KMS-11 (cell line): ENCODE measurements at regions not wholly inside any gene's neighbourhood (a gene's known extent, or its start where the extent isn't known, plus 50 kb on each side); places are given as distances from the start of the nearest gene placed in this dataset.

Experiments
- H2AFZ ChIP-seq: fragments of 200-600 bp; sonication (generic); 2 replicates; pipeline ENCODE4 v1.6.1; 2016; ENCODE audit warnings: antibody characterized with exemption, mixed run types, low read depth
- H3K27ac ChIP-seq: fragments of 200-600 bp; sonication (generic); 2 replicates; pipeline ENCODE4 v1.6.1; 2016; ENCODE audit warnings: mild to moderate bottlenecking, mixed run types
- H3K27me3 ChIP-seq: fragments of 200-600 bp; sonication (generic); 2 replicates; pipeline ENCODE4 v1.6.1; 2017; ENCODE audit warnings: mild to moderate bottlenecking, low read depth, mixed run types, moderate library complexity; ENCODE audit not compliant: insufficient read depth
- H3K36me3 ChIP-seq: fragments of 200-600 bp; sonication (generic); 2 replicates; pipeline ENCODE4 v1.6.1; 2017; ENCODE audit warnings: mild to moderate bottlenecking, mixed run types; ENCODE audit not compliant: insufficient read depth
- H3K4me1 ChIP-seq: fragments of 200-600 bp; sonication (generic); 2 replicates; pipeline ENCODE4 v1.6.1; 2016; ENCODE audit warnings: mild to moderate bottlenecking, low read depth, mixed run types; ENCODE audit not compliant: poor library complexity, severe bottlenecking
- H3K4me2 ChIP-seq: fragments of 200-600 bp; sonication (generic); 2 replicates; pipeline ENCODE4 v1.7.0; 2016; ENCODE audit warnings: mild to moderate bottlenecking, mixed run types
- H3K4me3 ChIP-seq: fragments of 200-600 bp; sonication (generic); IDR thresholded peaks from 2 replicates; pipeline ENCODE4 v1.6.1; 2017; ENCODE audit warnings: low read depth, low read length, mixed read lengths; ENCODE audit not compliant: insufficient read depth
- H3K79me2 ChIP-seq: fragments of 200-600 bp; sonication (generic); 2 replicates; pipeline ENCODE4 v1.6.1; 2016; ENCODE audit warnings: low read depth, mixed run types; ENCODE audit not compliant: insufficient read depth
- H3K9ac ChIP-seq: fragments of 200-600 bp; sonication (generic); 2 replicates; pipeline ENCODE4 v1.6.1; 2016; ENCODE audit warnings: mild to moderate bottlenecking, mixed run types
- H4K20me1 ChIP-seq: fragments of 200-600 bp; sonication (generic); 2 replicates; pipeline ENCODE4 v1.6.1; 2016; ENCODE audit warnings: mild to moderate bottlenecking, mixed run types; ENCODE audit not compliant: insufficient read depth
- CTCF ChIP-seq: fragments of 200-600 bp; sonication (generic); conservative IDR thresholded peaks from 2 replicates; pipeline ENCODE4 v1.6.1; 2017; ENCODE audit warnings: low read depth, mild to moderate bottlenecking, antibody characterized with exemption, low read length, moderate library complexity, mixed read lengths

GRCh38 chr6:101222007-101222406, 171.5 kb upstream of the GRIK2 start:
- Histone ChIP-seq H3K79me2 (no peaks in the 10 kb centered on the region), H3K4me2 (no peak overlapping the region), H2AFZ (no peak overlapping the region), H3K27me3 (no peaks in the 10 kb centered on the region), H3K9ac (no peak overlapping the region), H3K27ac (no peak overlapping the region), H3K4me1 (no peaks in the 10 kb centered on the region), H3K36me3 (no peaks in the 10 kb centered on the region), H3K4me3 (no peak overlapping the region), H4K20me1 (no peaks in the 10 kb centered on the region)
- TF ChIP-seq CTCF = no peak

GRCh38 chr6:101224751-101225150, 168.8 kb upstream of the GRIK2 start:
- Histone ChIP-seq H3K4me3 (no peak overlapping the region), H3K4me1 (no peaks in the 10 kb centered on the region), H3K9ac (no peak overlapping the region), H3K79me2 (no peaks in the 10 kb centered on the region), H4K20me1 (no peaks in the 10 kb centered on the region), H3K27ac (no peak overlapping the region), H3K27me3 (no peaks in the 10 kb centered on the region), H3K4me2 (no peak overlapping the region), H2AFZ (no peak overlapping the region), H3K36me3 (no peaks in the 10 kb centered on the region)
- TF ChIP-seq CTCF = no peak

- H3K4me3 ChIP-seq = no peak overlapping the region
- no peaks in the 10 kb centered on the region for H3K4me1 ChIP-seq
- no peak overlapping the region for H3K4me2 ChIP-seq
- no peaks in the 10 kb centered on the region for H3K36me3 ChIP-seq
- no peak overlapping the region for H3K9ac ChIP-seq
- no peak for TF ChIP-seq CTCF
- H4K20me1 ChIP-seq = no peaks in the 10 kb centered on the region
- H2AFZ ChIP-seq = no peak overlapping the region
- no peaks in the 10 kb centered on the region for H3K27me3 ChIP-seq
- no peak overlapping the region for H3K27ac ChIP-seq
- no peaks in the 10 kb centered on the region for H3K79me2 ChIP-seq
These were observed 166.8 kb upstream of the GRIK2 start for GRCh38 chr6:101226677-101227135.

GRCh38 chr6:101230866-101231265, 162.6 kb upstream of the GRIK2 start:
- Histone ChIP-seq H3K36me3 (no peaks in the 10 kb centered on the region), H4K20me1 (no peaks in the 10 kb centered on the region), H3K79me2 (no peaks in the 10 kb centered on the region), H3K4me3 (no peak overlapping the region), H2AFZ (no peak overlapping the region), H3K9ac (no peak overlapping the region), H3K4me2 (no peak overlapping the region), H3K4me1 (no peaks in the 10 kb centered on the region), H3K27ac (no peak overlapping the region), H3K27me3 (no peaks in the 10 kb centered on the region)
- TF ChIP-seq CTCF = no peak
